BJ (cell line): ENCODE measurements at regions not wholly inside any gene's neighbourhood (a gene's known extent, or its start where the extent isn't known, plus 50 kb on each side); places are given as distances from the start of the nearest gene placed in this dataset.
"Not testable (repeated sequence)": the region's sequence is repeated elsewhere in the genome, so short reads cannot be mapped to it uniquely, and the experiment has no call there.

ENCODE experiments used
- CTCF ChIA-PET: fragments of 350-600 bp; formaldehyde crosslinking; extraction: SDS; loops from one replicate; lab custom pipeline; 2021; ENCODE audit warnings: antibody characterized with exemption, inconsistent platforms; lab: Yijun Ruan, JAX
- POLR2A ChIA-PET: fragments of 300-600 bp; sonication (Branson Sonifier 250); formaldehyde crosslinking; extraction: SDS; loops from one replicate; lab custom pipeline; 2021; ENCODE audit warnings: antibody characterized with exemption; lab: Charles Lee
- DNase-seq: peaks from one replicate; pipeline ENCODE4 v3.0.0-alpha.2; 2011; ENCODE audit warnings: low read depth
- H3K27me3 ChIP-seq: 2 replicates; pipeline ENCODE4 v1.6.0; 2011; ENCODE audit warnings: low read length; ENCODE audit not compliant: control insufficient read depth, insufficient read depth
- H3K36me3 ChIP-seq: 2 replicates; pipeline ENCODE4 v1.5.1; 2011; ENCODE audit warnings: low read length; ENCODE audit not compliant: control insufficient read depth, insufficient read depth
- H3K4me3 ChIP-seq: 2 replicates; pipeline ENCODE4 v1.5.1; 2011; ENCODE audit warnings: low read depth, mild to moderate bottlenecking, control low read depth, low read length
- CTCF ChIP-seq: IDR thresholded peaks from 2 replicates; pipeline ENCODE4 v1.5.1; 2011; ENCODE audit warnings: low read depth, mild to moderate bottlenecking, control low read depth, inconsistent platforms, low read length, moderate library complexity; ENCODE audit not compliant: insufficient read depth

- H3K4me3 ChIP-seq: no peak overlapping the region
- ChIA-PET POLR2A (no interaction called here), CTCF (interaction anchor here (0.8 to 6.1 kb wide), 2 partner anchors 25 to 435 kb away, joined by 3 to 73 read pairs; no protein-coding TSS in a partner anchor)
- TF ChIP-seq CTCF: no peak
- no peaks in the 10 kb centered on the region for H3K36me3 ChIP-seq
- no peak for DNase-seq
- no peaks in the 10 kb centered on the region for H3K27me3 ChIP-seq
These were observed 79.6 kb upstream of the UCN3 start for GRCh38 chr10:5285186-5285585.

GRCh38 chr10:5288359-5288758 lies 76.4 kb upstream of the UCN3 start:
- ChIA-PET POLR2A (no interaction called here), CTCF (interaction anchor here (2.3 kb wide), 1 partner anchor 439 kb away, joined by 10 read pairs; no protein-coding TSS in a partner anchor)
- no peak overlapping the region for H3K4me3 ChIP-seq
- H3K27me3 ChIP-seq: no peaks in the 10 kb centered on the region
- DNase-seq: no peak
- TF ChIP-seq CTCF: no peak
- no peaks in the 10 kb centered on the region for H3K36me3 ChIP-seq

GRCh38 chr10:5289228-5289627 lies 75.5 kb upstream of the UCN3 start:
- DNase-seq, CTCF ChIA-PET, POLR2A ChIA-PET, H3K36me3 ChIP-seq, H3K27me3 ChIP-seq, H3K4me3 ChIP-seq: not testable (repeated sequence)

- CTCF ChIA-PET: interaction anchor here (0.6 to 1.8 kb wide), 4 partner anchors 10 to 442 kb away, joined by 3 to 10 read pairs (median 5); no protein-coding TSS in a partner anchor
- POLR2A ChIA-PET: no interaction called here
These were observed 73.1 kb upstream of the UCN3 start for GRCh38 chr10:5291501-5292195.

GRCh38 chr10:5292196-5292735 lies 72.5 kb upstream of the UCN3 start:
- Histone ChIP-seq H3K27me3 (no peaks in the 10 kb centered on the region), H3K4me3 (no peak overlapping the region), H3K36me3 (no peaks in the 10 kb centered on the region)
- POLR2A ChIA-PET: no interaction called here
- no peak for TF ChIP-seq CTCF
- CTCF ChIA-PET: interaction anchor here (0.6 to 1.6 kb wide), 4 partner anchors 9 to 442 kb away, joined by 3 to 6 read pairs (median 4); no protein-coding TSS in a partner anchor
- DNase-seq: no peak

More at GRCh38 chr10:5291501-5292195, 73.1 kb upstream of the UCN3 start:
- Histone ChIP-seq H3K4me3 (no peak overlapping the region), H3K36me3 (no peaks in the 10 kb centered on the region), H3K27me3 (no peaks in the 10 kb centered on the region)
- DNase-seq: peak; percentile 87
- TF ChIP-seq CTCF: no peak

GRCh38 chr10:5292970-5293369 lies 71.8 kb upstream of the UCN3 start:
- H3K27me3 ChIP-seq, POLR2A ChIA-PET, H3K36me3 ChIP-seq, H3K4me3 ChIP-seq, DNase-seq: not testable (repeated sequence)
- CTCF ChIA-PET: interaction anchor here (1.3 to 1.6 kb wide), 3 partner anchors 14 to 442 kb away, joined by 4 to 8 read pairs (median 6); no protein-coding TSS in a partner anchor
